ENCODE measurements at regions not wholly inside any gene's neighbourhood (a gene's known extent, or its start where the extent isn't known, plus 50 kb on each side); places are given as distances from the start of the nearest gene placed in this dataset.

GRCh38 chr2:42895791-42896135, 103.4 kb upstream of the HAAO start:
- Mint-ChIP-seq H3K27me3 (ENCODE audit: low read depth) (no peaks in the 10 kb centered on the region), H3K4me3 (ENCODE audit: unreplicated experiment) (no peak overlapping the region), H3K9me3 (ENCODE audit: low read depth) (peaks cover 3% of the 10 kb centered on the region), H3K27ac (ENCODE audit: unreplicated experiment) (no peak overlapping the region), H3K4me1 (ENCODE audit: low read depth) (peaks cover 7% of the 10 kb centered on the region), H3K36me3 (ENCODE audit: low read depth) (no peaks in the 10 kb centered on the region)
- DNase-seq (ENCODE audit: low spot score) = no peak
- TF ChIP-seq, protein P1, sequence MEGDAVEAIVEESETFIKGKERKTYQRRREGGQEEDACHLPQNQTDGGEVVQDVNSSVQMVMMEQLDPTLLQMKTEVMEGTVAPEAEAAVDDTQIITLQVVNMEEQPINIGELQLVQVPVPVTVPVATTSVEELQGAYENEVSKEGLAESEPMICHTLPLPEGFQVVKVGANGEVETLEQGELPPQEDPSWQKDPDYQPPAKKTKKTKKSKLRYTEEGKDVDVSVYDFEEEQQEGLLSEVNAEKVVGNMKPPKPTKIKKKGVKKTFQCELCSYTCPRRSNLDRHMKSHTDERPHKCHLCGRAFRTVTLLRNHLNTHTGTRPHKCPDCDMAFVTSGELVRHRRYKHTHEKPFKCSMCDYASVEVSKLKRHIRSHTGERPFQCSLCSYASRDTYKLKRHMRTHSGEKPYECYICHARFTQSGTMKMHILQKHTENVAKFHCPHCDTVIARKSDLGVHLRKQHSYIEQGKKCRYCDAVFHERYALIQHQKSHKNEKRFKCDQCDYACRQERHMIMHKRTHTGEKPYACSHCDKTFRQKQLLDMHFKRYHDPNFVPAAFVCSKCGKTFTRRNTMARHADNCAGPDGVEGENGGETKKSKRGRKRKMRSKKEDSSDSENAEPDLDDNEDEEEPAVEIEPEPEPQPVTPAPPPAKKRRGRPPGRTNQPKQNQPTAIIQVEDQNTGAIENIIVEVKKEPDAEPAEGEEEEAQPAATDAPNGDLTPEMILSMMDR (IDR thresholded peaks at IDR 0.05) = no peak

DNA sequence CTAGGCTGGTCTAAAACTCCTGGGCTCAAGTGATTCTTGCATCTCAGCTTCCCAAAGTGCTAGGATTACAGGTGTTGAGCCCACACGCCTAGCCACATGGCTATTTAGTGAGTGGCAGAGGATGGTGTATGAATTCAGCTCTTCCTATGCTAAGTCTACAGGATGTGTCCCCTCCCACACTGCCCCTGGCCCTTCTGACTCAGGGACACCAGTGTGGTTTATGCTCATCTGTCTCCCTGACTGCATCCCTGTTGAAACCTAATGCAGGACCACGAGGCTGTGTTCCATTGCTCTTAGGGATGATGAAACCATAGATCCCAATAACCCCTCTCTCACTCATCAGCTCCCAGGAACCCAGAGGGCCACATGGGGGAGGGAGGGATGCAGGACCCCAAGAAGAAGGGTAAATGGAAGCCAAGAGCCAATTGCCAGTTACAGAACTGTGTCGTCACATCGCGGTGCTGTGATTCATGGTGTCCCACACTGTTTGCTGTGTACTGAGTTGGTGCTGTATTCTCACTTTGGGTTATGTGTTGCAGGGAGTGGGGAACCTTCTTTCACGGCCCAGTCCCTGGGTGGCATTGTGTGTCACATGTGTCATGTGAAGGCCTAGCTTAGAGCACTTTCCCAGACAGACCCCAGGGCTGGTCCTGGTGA, 102.9 kb upstream of the HAAO start:
- TF ChIP-seq, protein P1 (IDR thresholded peaks at IDR 0.05) = no peak
- no peak for DNase-seq (ENCODE audit: low spot score)
- Mint-ChIP-seq H3K27ac (ENCODE audit: unreplicated experiment) (no peak overlapping the region), H3K9me3 (ENCODE audit: low read depth) (peaks cover 3% of the 10 kb centered on the region), H3K4me1 (ENCODE audit: low read depth) (peaks cover 7% of the 10 kb centered on the region), H3K27me3 (ENCODE audit: low read depth) (no peaks in the 10 kb centered on the region), H3K36me3 (ENCODE audit: low read depth) (no peaks in the 10 kb centered on the region), H3K4me3 (ENCODE audit: unreplicated experiment) (no peak overlapping the region)

GRCh38 chr2:42893047-42893758, 100.8 kb upstream of the HAAO start:
- H3K27me3 Mint-ChIP-seq (ENCODE audit: low read depth) = no peaks in the 10 kb centered on the region
- H3K4me3 Mint-ChIP-seq (ENCODE audit: unreplicated experiment) = no peak overlapping the region
- no peak overlapping the region for H3K27ac Mint-ChIP-seq (ENCODE audit: unreplicated experiment)
- TF ChIP-seq, protein P1 (IDR thresholded peaks at IDR 0.05) = no peak
- H3K9me3 Mint-ChIP-seq (ENCODE audit: low read depth) = peaks cover 10% of the 10 kb centered on the region
- DNase-seq (ENCODE audit: low spot score) = no peak
- H3K4me1 Mint-ChIP-seq (ENCODE audit: low read depth) = peaks cover 7% of the 10 kb centered on the region
- no peaks in the 10 kb centered on the region for H3K36me3 Mint-ChIP-seq (ENCODE audit: low read depth)

DNA sequence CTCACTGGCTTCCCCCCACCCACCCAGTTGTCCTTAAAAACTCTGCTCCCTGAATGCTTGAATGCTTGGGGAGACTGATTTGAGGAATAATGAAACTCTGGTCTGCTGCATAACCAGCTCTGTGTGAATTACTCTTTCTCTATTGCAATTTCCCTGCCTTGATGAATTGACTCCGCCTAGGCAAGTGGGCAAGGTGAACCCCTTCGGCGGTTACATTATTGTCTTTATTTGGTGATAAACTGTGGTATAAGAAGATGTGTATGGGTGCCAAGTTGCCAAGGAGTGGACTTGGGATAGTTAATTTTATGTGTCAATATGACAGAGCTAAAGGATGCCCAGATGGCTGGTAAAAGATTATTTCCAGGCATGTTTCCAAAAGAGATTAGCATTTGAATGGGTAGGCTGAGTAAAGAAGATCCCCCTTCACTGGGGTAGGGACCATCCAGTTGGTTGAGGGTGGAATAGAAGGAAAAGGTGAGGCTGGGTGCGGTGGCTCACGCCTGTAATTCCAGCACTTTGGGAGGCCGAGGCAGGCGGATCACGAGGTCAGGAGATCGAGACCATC, 98.5 kb upstream of the HAAO start:
- Mint-ChIP-seq H3K27me3 (ENCODE audit: low read depth) (no peaks in the 10 kb centered on the region), H3K4me1 (ENCODE audit: low read depth) (peaks cover 7% of the 10 kb centered on the region), H3K4me3 (ENCODE audit: unreplicated experiment) (no peak overlapping the region), H3K36me3 (ENCODE audit: low read depth) (no peaks in the 10 kb centered on the region), H3K27ac (ENCODE audit: unreplicated experiment) (no peak overlapping the region), H3K9me3 (ENCODE audit: low read depth) (peaks cover 10% of the 10 kb centered on the region)
- TF ChIP-seq, protein P1 (IDR thresholded peaks at IDR 0.05) = no peak
- DNase-seq (ENCODE audit: low spot score) = no peak

GRCh38 chr2:42888321-42889245, 96.2 kb upstream of the HAAO start:
- H3K9me3 Mint-ChIP-seq (ENCODE audit: low read depth) = peaks cover 10% of the 10 kb centered on the region
- DNase-seq (ENCODE audit: low spot score) = no peak
- H3K4me1 Mint-ChIP-seq (ENCODE audit: low read depth) = peaks cover 7% of the 10 kb centered on the region
- H3K27ac Mint-ChIP-seq (ENCODE audit: unreplicated experiment) = no peak overlapping the region
- H3K27me3 Mint-ChIP-seq (ENCODE audit: low read depth) = no peaks in the 10 kb centered on the region
- no peaks in the 10 kb centered on the region for H3K36me3 Mint-ChIP-seq (ENCODE audit: low read depth)
- TF ChIP-seq, protein P1 (IDR thresholded peaks at IDR 0.05) = no peak
- H3K4me3 Mint-ChIP-seq (ENCODE audit: unreplicated experiment) = no peak overlapping the region
